Loucy (cell line): ENCODE measurements at regions not wholly inside any gene's neighbourhood (a gene's known extent, or its start where the extent isn't known, plus 50 kb on each side); places are given as distances from the start of the nearest gene placed in this dataset.

Experiments
- EZH2phosphoT487 ChIP-seq: fragments of 200-600 bp; IDR thresholded peaks from 2 replicates; pipeline ENCODE4 v1.6.1; 2018; ENCODE audit warnings: antibody characterized with exemption, mild to moderate bottlenecking, moderate library complexity, borderline replicate concordance
- TF ChIP-seq, protein P1 (sequence below): fragments of 200-600 bp; sonication (generic); conservative IDR thresholded peaks from 2 replicates; pipeline ENCODE4 v1.5.1; 2014; ENCODE audit warnings: mild to moderate bottlenecking, antibody characterized with exemption, low read length

DNA sequence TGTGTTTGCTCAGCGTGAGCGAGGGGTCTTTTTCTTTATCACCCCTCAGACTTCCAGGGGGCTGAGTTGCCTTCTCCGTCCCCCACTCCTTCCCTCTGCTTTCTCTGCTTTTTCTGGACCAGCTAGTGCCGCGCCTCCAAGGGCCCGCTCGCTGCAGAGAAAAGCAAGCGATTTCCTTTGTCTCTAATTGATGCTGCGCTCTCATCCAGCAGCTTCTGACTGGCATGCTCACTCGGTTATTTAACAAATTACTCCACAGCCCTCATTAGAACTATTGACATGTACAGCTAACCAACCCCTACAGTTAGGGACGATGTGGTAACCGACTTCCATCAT, 288.0 kb downstream of the ELAVL2 start:
- TF ChIP-seq, protein P1, sequence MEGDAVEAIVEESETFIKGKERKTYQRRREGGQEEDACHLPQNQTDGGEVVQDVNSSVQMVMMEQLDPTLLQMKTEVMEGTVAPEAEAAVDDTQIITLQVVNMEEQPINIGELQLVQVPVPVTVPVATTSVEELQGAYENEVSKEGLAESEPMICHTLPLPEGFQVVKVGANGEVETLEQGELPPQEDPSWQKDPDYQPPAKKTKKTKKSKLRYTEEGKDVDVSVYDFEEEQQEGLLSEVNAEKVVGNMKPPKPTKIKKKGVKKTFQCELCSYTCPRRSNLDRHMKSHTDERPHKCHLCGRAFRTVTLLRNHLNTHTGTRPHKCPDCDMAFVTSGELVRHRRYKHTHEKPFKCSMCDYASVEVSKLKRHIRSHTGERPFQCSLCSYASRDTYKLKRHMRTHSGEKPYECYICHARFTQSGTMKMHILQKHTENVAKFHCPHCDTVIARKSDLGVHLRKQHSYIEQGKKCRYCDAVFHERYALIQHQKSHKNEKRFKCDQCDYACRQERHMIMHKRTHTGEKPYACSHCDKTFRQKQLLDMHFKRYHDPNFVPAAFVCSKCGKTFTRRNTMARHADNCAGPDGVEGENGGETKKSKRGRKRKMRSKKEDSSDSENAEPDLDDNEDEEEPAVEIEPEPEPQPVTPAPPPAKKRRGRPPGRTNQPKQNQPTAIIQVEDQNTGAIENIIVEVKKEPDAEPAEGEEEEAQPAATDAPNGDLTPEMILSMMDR, result no peak
- no peak for TF ChIP-seq EZH2phosphoT487
